Endothelial cell of umbilical vein (primary cell): ENCODE measurements at regions not wholly inside any gene's neighbourhood (a gene's known extent, or its start where the extent isn't known, plus 50 kb on each side); places are given as distances from the start of the nearest gene placed in this dataset.

Source experiments
- BruUV-seq: library from RNA; stranded (reverse); fragments of 400-500 nt; replicated peaks from 2 replicates; lab custom pipeline; 2021; lab: Mats Ljungman, UMichigan
- CTCF ChIA-PET: fragments of 300-600, 350-600 bp; sonication (Branson Sonifier 250); formaldehyde crosslinking; loops from one replicate; lab custom pipeline; 2021; ENCODE audit warnings: antibody characterized with exemption, inconsistent platforms; lab: Charles Lee
- POLR2A ChIA-PET: fragments of 300-600, 350-600 bp; sonication (Branson Sonifier 250); formaldehyde crosslinking; loops from one replicate; lab custom pipeline; 2021; ENCODE audit warnings: antibody characterized with exemption, inconsistent platforms; lab: Charles Lee
- DNase-seq: peaks from one replicate; pipeline ENCODE4 v3.0.0-alpha.2; 2011; ENCODE audit warnings: low read depth, low spot score
- FAIRE-seq: peaks from 2 replicates; lab custom pipeline; 2011; peaks lifted over from hg19 to GRCh38; lab: Jason Lieb, UNC
- H2AFZ ChIP-seq: 2 replicates; pipeline ENCODE4 v1.6.0; 2012; ENCODE audit warnings: low read depth, low read length, control low read depth, inconsistent platforms
- H3K27ac ChIP-seq: 2 replicates; pipeline ENCODE4 v1.5.1; 2011; ENCODE audit warnings: low read depth, mild to moderate bottlenecking, control low read depth, low read length, moderate library complexity; ENCODE audit not compliant: insufficient read depth
- H3K27me3 ChIP-seq, 2 experiments: 2 replicates each; pipeline versions ENCODE4 v1.6.0 to v1.6.1; 2011; ENCODE audit warnings: low read length in 2 of 2, mixed read lengths in 1 of 2; ENCODE audit not compliant: control insufficient read depth in 2 of 2, insufficient read depth in 2 of 2
- H3K36me3 ChIP-seq, 2 experiments: 2 replicates in 1 of 2; 3 replicates in 1 of 2; pipeline ENCODE4 v1.5.1; 2011; ENCODE audit warnings: low read length in 2 of 2, mild to moderate bottlenecking in 1 of 2, moderate library complexity in 1 of 2; ENCODE audit not compliant: control insufficient read depth in 2 of 2, insufficient read depth in 2 of 2; ENCODE audit errors: extremely low read depth in 1 of 2
- H3K4me1 ChIP-seq: 3 replicates; pipeline ENCODE4 v1.5.1; 2011; ENCODE audit warnings: mild to moderate bottlenecking, low read length; ENCODE audit not compliant: control insufficient read depth, insufficient read depth; ENCODE audit errors: extremely low read depth
- H3K4me2 ChIP-seq: 2 replicates; pipeline ENCODE4 v1.6.1; 2011; ENCODE audit warnings: low read length, control low read depth, mixed read lengths; ENCODE audit not compliant: insufficient read depth
- H3K4me3 ChIP-seq, 3 experiments: fragments of 200-600 bp in 1 of 3; sonication (generic), shearing (Covaris generic) in 1 of 3; replicated peaks in 1 of 3; 2 replicates each; pipeline ENCODE4 v1.5.1; 2011 to 2016; ENCODE audit warnings: control low read depth in 3 of 3, low read length in 3 of 3, mild to moderate bottlenecking in 2 of 3, inconsistent platforms in 1 of 3, low read depth in 1 of 3, moderate library complexity in 1 of 3; ENCODE audit not compliant: insufficient read depth in 1 of 3
- H3K79me2 ChIP-seq: 2 replicates; pipeline ENCODE4 v1.6.0; 2012; ENCODE audit warnings: low read length, inconsistent platforms; ENCODE audit not compliant: control insufficient read depth, insufficient read depth
- H3K9ac ChIP-seq: replicated peaks from 2 replicates; pipeline ENCODE3; 2011; ENCODE audit warnings: low read length, control low read depth; ENCODE audit not compliant: insufficient read depth; ENCODE audit errors: extremely low read depth
- H3K9me1 ChIP-seq: replicated peaks from 3 replicates; pipeline ENCODE4 v1.6.0; 2011; ENCODE audit warnings: mild to moderate bottlenecking, low read length; ENCODE audit not compliant: control insufficient read depth, insufficient read depth; ENCODE audit errors: extremely low read depth
- H3K9me3 ChIP-seq: replicated peaks from 2 replicates; pipeline ENCODE4 v1.5.1; 2012; ENCODE audit warnings: low read length, inconsistent platforms; ENCODE audit not compliant: control insufficient read depth, insufficient read depth
- H4K20me1 ChIP-seq: replicated peaks from 2 replicates; pipeline ENCODE3; 2011; ENCODE audit warnings: mild to moderate bottlenecking, low read length; ENCODE audit not compliant: control insufficient read depth, insufficient read depth; ENCODE audit errors: extremely low read depth
- EZH2 ChIP-seq: IDR thresholded peaks from 2 replicates; pipeline ENCODE4 v1.6.1; 2012; ENCODE audit warnings: borderline replicate concordance, low read depth, mild to moderate bottlenecking, moderate library complexity, low read length, inconsistent platforms; ENCODE audit not compliant: severe bottlenecking
- FOS ChIP-seq: IDR thresholded peaks from 2 replicates; pipeline ENCODE4 v1.6.1; 2011; ENCODE audit warnings: mild to moderate bottlenecking, low read length, moderate library complexity, borderline replicate concordance; ENCODE audit not compliant: insufficient read depth
- GATA2 ChIP-seq: IDR thresholded peaks from 2 replicates; pipeline ENCODE4 v1.7.0; 2011; ENCODE audit warnings: low read depth, mild to moderate bottlenecking, moderate library complexity, mixed read lengths, low read length; ENCODE audit not compliant: insufficient read length, insufficient read depth
- JUN ChIP-seq: IDR thresholded peaks from 2 replicates; pipeline ENCODE4 v1.6.1; 2011; ENCODE audit warnings: borderline replicate concordance, low read depth; ENCODE audit not compliant: insufficient read length, insufficient read depth
- MAX ChIP-seq: IDR thresholded peaks from 2 replicates; pipeline ENCODE4 v1.6.1; 2011; ENCODE audit not compliant: insufficient read depth, insufficient read length
- MYC ChIP-seq: IDR thresholded peaks from one replicate; pipeline ENCODE4 v1.6.1; 2011; ENCODE audit warnings: mild to moderate bottlenecking, low read depth, low read length
- POLR2A ChIP-seq: IDR thresholded peaks from 2 replicates; pipeline ENCODE4 v1.6.1; 2012; ENCODE audit warnings: low read depth, mild to moderate bottlenecking, control low read depth, low read length
- POLR2AphosphoS5 ChIP-seq: IDR thresholded peaks from 2 replicates; pipeline ENCODE4 v1.6.1; 2012; ENCODE audit warnings: low read depth, mild to moderate bottlenecking, control low read depth, low read length, moderate library complexity; ENCODE audit not compliant: insufficient read depth
- dilution Hi-C: fragments of 300-500 bp; cut with MboI; formaldehyde crosslinking; loops from one replicate; pipeline ENCODE4 v1.15.0; 2019; ENCODE audit warnings: low sequenced_read_pairs; ENCODE audit not compliant: extremely low pct_ligation_motif_present
- intact Hi-C: fragments of 100-400 bp; cut with micrococcal nuclease; formaldehyde crosslinking; loops from one replicate; pipeline ENCODE4 v1.10.0; 2022
- TF ChIP-seq, protein P1 (sequence below), 2 donors: IDR thresholded peaks; 1 replicate in 1 of 2; 2 replicates in 1 of 2; pipeline ENCODE4 v1.5.1; 2011; ENCODE audit warnings: low read length in 2 of 2, mild to moderate bottlenecking in 2 of 2, moderate library complexity in 2 of 2, control low read depth in 1 of 2, inconsistent platforms in 1 of 2, low read depth in 1 of 2; ENCODE audit not compliant: insufficient read depth in 1 of 2; ENCODE audit errors: extremely low read depth in 1 of 2

- H3K36me3 ChIP-seq = no peaks in the 10 kb centered on the region
- TF ChIP-seq MAX (no peak), FOS (no peak), MYC (no peak), POLR2AphosphoS5 (no peak), GATA2 (no peak), POLR2A (no peak), EZH2 (no peak), JUN (no peak)
- TF ChIP-seq, protein P1, sequence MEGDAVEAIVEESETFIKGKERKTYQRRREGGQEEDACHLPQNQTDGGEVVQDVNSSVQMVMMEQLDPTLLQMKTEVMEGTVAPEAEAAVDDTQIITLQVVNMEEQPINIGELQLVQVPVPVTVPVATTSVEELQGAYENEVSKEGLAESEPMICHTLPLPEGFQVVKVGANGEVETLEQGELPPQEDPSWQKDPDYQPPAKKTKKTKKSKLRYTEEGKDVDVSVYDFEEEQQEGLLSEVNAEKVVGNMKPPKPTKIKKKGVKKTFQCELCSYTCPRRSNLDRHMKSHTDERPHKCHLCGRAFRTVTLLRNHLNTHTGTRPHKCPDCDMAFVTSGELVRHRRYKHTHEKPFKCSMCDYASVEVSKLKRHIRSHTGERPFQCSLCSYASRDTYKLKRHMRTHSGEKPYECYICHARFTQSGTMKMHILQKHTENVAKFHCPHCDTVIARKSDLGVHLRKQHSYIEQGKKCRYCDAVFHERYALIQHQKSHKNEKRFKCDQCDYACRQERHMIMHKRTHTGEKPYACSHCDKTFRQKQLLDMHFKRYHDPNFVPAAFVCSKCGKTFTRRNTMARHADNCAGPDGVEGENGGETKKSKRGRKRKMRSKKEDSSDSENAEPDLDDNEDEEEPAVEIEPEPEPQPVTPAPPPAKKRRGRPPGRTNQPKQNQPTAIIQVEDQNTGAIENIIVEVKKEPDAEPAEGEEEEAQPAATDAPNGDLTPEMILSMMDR (IDR thresholded peaks at IDR 0.05; ENCODE audit: extremely low read depth in 1 of 2, insufficient read depth in 1 of 2, low read depth in 1 of 2, low read length in 2 of 2) = no peak
- no peaks in the 10 kb centered on the region for H3K9me1 ChIP-seq
- dilution Hi-C loops = no loop called here
- no peak for DNase-seq
- no peak overlapping the region for H3K4me3 ChIP-seq
- H3K4me1 ChIP-seq = no peaks in the 10 kb centered on the region
- intact Hi-C loops = no loop called here
- FAIRE-seq = no peak
- no peak overlapping the region for H3K27ac ChIP-seq
- H2AFZ ChIP-seq = no peak overlapping the region
- POLR2A ChIA-PET = no interaction called here
- H3K79me2 ChIP-seq = no peaks in the 10 kb centered on the region
- CTCF ChIA-PET = no interaction called here
- H3K9me3 ChIP-seq = no peaks in the 10 kb centered on the region
- H4K20me1 ChIP-seq = no peaks in the 10 kb centered on the region
- H3K9ac ChIP-seq = no peak overlapping the region
- no peaks in the 10 kb centered on the region for H3K27me3 ChIP-seq
- no TSS peak for BruUV-seq
- no peak overlapping the region for H3K4me2 ChIP-seq
Measured at GRCh38 chr3:18124501-18124900, 300.6 kb downstream of the SATB1 start.
